GM10266 (cell line): ENCODE measurements at regions not wholly inside any gene's neighbourhood (a gene's known extent, or its start where the extent isn't known, plus 50 kb on each side); places are given as distances from the start of the nearest gene placed in this dataset.

Experiments
- DNase-seq: peaks from one replicate; pipeline ENCODE4 v3.0.0; 2012; ENCODE audit errors: extremely low spot score
- TF ChIP-seq, protein P1 (sequence below): IDR thresholded peaks from 2 replicates; pipeline ENCODE4 v1.5.1; 2012; ENCODE audit warnings: mild to moderate bottlenecking, low read depth; ENCODE audit not compliant: control insufficient read depth, insufficient read depth; ENCODE audit errors: missing control alignments

DNA sequence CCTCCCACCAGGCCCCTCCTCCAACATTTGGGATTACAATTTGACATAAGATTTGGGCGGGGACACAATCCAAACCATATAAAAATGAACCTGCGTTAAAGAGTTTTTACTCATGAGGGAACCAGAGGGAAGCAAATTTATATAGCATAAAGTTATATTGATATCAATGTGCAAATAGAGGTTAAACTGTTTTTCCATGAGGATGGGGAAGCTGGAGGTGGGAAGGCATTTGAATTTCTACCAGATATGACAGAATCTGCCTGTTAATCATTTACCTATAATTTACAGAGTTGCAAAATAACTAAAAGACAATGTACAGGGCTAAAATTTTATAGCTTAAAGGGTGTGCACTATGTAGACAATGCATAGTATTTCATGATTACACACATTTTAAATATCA, 322.0 kb upstream of the FKBP1C start:
- no peak for DNase-seq
- TF ChIP-seq, protein P1, sequence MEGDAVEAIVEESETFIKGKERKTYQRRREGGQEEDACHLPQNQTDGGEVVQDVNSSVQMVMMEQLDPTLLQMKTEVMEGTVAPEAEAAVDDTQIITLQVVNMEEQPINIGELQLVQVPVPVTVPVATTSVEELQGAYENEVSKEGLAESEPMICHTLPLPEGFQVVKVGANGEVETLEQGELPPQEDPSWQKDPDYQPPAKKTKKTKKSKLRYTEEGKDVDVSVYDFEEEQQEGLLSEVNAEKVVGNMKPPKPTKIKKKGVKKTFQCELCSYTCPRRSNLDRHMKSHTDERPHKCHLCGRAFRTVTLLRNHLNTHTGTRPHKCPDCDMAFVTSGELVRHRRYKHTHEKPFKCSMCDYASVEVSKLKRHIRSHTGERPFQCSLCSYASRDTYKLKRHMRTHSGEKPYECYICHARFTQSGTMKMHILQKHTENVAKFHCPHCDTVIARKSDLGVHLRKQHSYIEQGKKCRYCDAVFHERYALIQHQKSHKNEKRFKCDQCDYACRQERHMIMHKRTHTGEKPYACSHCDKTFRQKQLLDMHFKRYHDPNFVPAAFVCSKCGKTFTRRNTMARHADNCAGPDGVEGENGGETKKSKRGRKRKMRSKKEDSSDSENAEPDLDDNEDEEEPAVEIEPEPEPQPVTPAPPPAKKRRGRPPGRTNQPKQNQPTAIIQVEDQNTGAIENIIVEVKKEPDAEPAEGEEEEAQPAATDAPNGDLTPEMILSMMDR = no peak

DNA sequence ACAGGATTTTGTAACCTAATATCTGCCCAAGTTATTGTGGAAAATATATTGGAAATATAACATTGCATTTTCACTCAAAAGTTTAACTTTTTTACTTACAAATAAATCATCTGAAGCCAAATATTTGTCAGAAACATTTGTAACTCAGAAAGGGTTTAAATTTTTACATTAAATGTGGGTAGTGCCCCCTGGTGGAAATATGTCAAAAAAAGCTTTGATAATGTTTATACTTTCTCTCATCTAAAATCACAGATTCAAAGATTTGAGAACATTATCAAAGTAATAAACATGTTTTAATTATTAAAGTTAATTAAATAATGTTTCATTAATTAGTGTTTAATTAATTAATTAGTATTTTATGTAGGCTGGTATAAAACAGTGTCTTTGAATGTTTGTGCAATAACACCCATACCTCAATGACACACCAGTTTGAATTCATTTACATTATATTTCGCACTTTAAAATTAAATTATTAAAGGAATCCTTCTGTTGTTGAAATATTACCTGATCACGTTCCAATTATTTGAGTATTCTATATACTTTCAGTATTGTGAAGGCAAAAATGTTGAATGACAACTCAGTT, 320.1 kb upstream of the FKBP1C start:
- TF ChIP-seq, protein P1 = peak; percentile 31
- no peak for DNase-seq

DNA sequence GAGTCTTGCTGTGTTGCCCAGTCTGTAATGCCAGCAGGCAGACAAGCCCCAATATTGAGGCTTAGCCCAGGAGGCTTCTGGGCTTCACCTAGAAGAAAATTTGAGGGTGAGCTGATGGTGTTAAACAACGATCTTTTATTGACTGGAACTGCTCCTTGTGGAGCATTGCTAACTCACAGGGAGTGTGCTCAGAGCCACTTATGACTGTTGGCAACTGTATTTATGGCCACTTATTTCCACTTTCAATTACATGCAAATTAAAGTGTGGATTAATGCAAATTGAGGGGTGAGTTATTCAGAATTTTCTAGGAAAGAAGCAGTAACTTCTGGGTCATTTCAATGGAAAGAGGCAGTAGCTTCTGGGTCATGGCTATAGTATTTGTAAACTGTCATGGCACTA, 317.2 kb upstream of the FKBP1C start:
- no peak for DNase-seq
- TF ChIP-seq, protein P1 = no peak

DNA sequence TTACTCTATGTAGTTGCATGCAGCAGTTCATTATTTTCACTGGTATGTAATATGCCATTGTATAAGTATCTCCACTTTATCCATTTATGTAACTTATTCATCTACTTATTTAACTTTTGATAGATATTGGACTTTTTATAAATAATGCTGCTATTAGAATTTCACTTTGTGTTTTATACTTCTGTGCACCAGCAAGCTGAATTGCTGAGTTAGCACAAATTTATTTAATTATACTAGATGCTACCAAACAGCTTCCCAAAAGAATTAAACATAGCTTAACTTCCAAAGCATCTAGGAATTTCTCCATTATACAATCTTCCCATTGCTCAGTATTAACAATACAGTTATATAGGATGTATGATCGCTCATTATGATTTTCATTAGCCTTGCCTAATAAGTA, 308.0 kb upstream of the FKBP1C start:
- TF ChIP-seq, protein P1 = no peak
- DNase-seq = no peak

DNA sequence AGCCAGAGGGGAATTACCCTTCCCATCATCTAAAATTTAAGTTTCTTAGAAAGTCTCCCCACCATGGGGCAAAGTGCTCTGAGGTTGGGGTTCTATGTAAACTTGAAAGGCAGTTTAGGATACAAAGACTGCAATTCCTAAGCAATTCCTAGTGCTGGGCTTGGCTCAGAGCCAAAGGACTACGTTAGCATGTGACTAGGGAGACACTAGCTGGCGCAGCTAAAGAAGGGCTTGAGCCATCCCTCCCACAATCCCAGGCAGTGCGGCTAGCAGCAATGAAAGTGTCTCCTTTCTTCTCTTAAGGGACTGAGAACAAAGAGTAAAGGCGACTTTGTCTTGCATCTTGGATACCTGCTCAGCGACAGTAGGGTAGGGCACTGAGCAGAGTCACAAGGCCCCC, 306.6 kb upstream of the FKBP1C start:
- TF ChIP-seq, protein P1 = no peak
- no peak for DNase-seq

DNA sequence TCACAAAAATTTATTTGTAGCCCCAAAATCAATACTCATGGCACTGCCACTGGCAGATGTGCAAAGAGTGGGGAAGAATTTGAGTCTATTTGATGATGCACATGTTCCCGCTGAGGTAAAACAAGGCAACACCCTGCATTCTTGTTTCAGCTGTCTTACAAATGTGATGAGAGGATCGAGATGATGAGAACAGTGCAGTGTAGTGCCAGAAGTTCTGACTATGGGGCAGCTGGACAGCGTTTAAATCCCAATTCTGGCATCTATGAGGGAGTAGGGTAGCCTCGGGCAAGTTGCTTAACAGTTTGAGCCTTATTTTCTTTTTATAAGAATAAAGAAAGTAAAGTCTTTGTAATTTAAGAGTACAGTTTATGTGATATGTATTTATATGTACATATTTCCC, 296.7 kb upstream of the FKBP1C start:
- DNase-seq = no peak

DNA sequence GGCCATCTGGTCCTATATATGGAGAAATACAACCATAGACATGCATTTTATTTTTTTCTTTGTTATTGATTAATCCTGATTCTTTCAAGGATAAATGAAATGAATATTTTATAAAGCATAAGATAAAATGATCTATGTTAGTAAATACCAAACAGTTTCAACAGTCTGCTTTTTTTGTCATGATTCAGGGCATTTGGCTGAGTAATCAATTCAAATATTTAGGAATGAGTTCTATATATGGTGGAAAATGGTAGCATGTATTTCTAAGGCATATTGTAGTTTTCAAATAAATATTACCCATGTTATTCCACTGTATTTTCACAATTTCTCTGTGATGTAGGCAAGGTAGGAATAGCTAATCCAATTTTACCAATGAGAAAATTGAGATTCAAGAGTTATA, 287.5 kb upstream of the FKBP1C start:
- DNase-seq = no peak
- TF ChIP-seq, protein P1 = no peak

More for the DNA sequence above, 296.7 kb upstream of the FKBP1C start:
- TF ChIP-seq, protein P1 = no peak
